ENCODE measurements at regions not wholly inside any gene's neighbourhood (a gene's known extent, or its start where the extent isn't known, plus 50 kb on each side); places are given as distances from the start of the nearest gene placed in this dataset.
"Not testable (repeated sequence)": the region's sequence is repeated elsewhere in the genome, so short reads cannot be mapped to it uniquely, and the experiment has no call there.

GRCh38 chr3:197618408-197618807, 62.6 kb upstream of the BDH1 start:
- H3K4me3 ChIP-seq; H3K9me3 ChIP-seq; DNase-seq; in situ Hi-C loops (cut with MboI; ENCODE audit: low sequenced_read_pairs in 4 of 4); intact Hi-C loops (cut with DNase I; ENCODE audit: low total_unique reads); ATAC-seq; H3K27me3 ChIP-seq; H3K4me1 ChIP-seq; H3K27ac ChIP-seq: not testable (repeated sequence)
- peaks cover 4 to 77% of the 10 kb centered on the region in 2 donors for H3K36me3 ChIP-seq

- Histone ChIP-seq H3K4me1 (no peaks in the 10 kb centered on the region), H3K27me3 (no peaks in the 10 kb centered on the region), H3K4me3 (no peak overlapping the region), H3K27ac (no peak overlapping the region), H3K9me3 (no peaks in the 10 kb centered on the region), H3K36me3 (peaks cover 4 to 93% of the 10 kb centered on the region in 2 donors)
- ATAC-seq (no peak), DNase-seq (no peak)
- TF ChIP-seq CTCF (IDR thresholded peaks at IDR 0.05 in 4 of 5, conservative IDR thresholded peaks at IDR 0.05 in 1 of 5) (no peak), POLR2A (IDR thresholded peaks at IDR 0.05) (no peak)
- intact Hi-C loops (cut with DNase I; ENCODE audit: low total_unique reads) (no loop called here), in situ Hi-C loops (cut with MboI; ENCODE audit: low sequenced_read_pairs in 4 of 4) (no loop called here)
Observed at GRCh38 chr3:197615430-197615829, 59.7 kb upstream of the BDH1 start.

- H3K27ac ChIP-seq; H3K4me3 ChIP-seq; DNase-seq; intact Hi-C loops (cut with DNase I; ENCODE audit: low total_unique reads); H3K27me3 ChIP-seq; ATAC-seq; in situ Hi-C loops (cut with MboI; ENCODE audit: low sequenced_read_pairs in 4 of 4); H3K4me1 ChIP-seq; H3K9me3 ChIP-seq: not testable (repeated sequence)
- peaks cover 4 to 90% of the 10 kb centered on the region in 2 donors for H3K36me3 ChIP-seq
Observed at GRCh38 chr3:197614134-197614533, 58.4 kb upstream of the BDH1 start.

- no peak for TF ChIP-seq CTCF (IDR thresholded peaks at IDR 0.05 in 4 of 5, conservative IDR thresholded peaks at IDR 0.05 in 1 of 5)
- no peak for TF ChIP-seq POLR2A (IDR thresholded peaks at IDR 0.05)
- intact Hi-C loops (cut with DNase I; ENCODE audit: low total_unique reads) = no loop called here
- in situ Hi-C loops (cut with MboI; ENCODE audit: low sequenced_read_pairs in 4 of 4) = no loop called here
Observed at GRCh38 chr3:197613199-197613598, 57.4 kb upstream of the BDH1 start.

GRCh38 chr3:197611255-197611654, 55.5 kb upstream of the BDH1 start:
- TF ChIP-seq POLR2A (IDR thresholded peaks at IDR 0.05) = no peak
- TF ChIP-seq CTCF (IDR thresholded peaks at IDR 0.05 in 4 of 5, conservative IDR thresholded peaks at IDR 0.05 in 1 of 5) = no peak
- H3K9me3 ChIP-seq = no peaks in the 10 kb centered on the region
- no peaks in the 10 kb centered on the region for H3K4me1 ChIP-seq
- DNase-seq (no peak), ATAC-seq (no peak)
- peaks cover 4 to 95% of the 10 kb centered on the region in 2 donors for H3K36me3 ChIP-seq
- no peak overlapping the region for H3K27ac ChIP-seq
- H3K27me3 ChIP-seq = no peaks in the 10 kb centered on the region
- in situ Hi-C loops (cut with MboI; ENCODE audit: low sequenced_read_pairs in 4 of 4) = no loop called here
- no peak overlapping the region for H3K4me3 ChIP-seq
- intact Hi-C loops (cut with DNase I; ENCODE audit: low total_unique reads) = no loop called here

More at GRCh38 chr3:197613199-197613598, 57.4 kb upstream of the BDH1 start:
- H3K4me3 ChIP-seq = no peak overlapping the region
- ATAC-seq = no peak
- H3K36me3 ChIP-seq = peaks cover 4 to 91% of the 10 kb centered on the region in 2 donors
- H3K9me3 ChIP-seq = no peaks in the 10 kb centered on the region
- no peak for DNase-seq
- H3K27ac ChIP-seq = no peak overlapping the region
- H3K27me3 ChIP-seq = no peaks in the 10 kb centered on the region
- H3K4me1 ChIP-seq = no peaks in the 10 kb centered on the region

GRCh38 chr3:197606468-197606867, 50.7 kb upstream of the BDH1 start:
- no peaks in the 10 kb centered on the region for H3K27me3 ChIP-seq
- H3K4me3 ChIP-seq = no peak overlapping the region
- no peak for ATAC-seq
- H3K9me3 ChIP-seq = no peaks in the 10 kb centered on the region
- in situ Hi-C loops (cut with MboI; ENCODE audit: low sequenced_read_pairs in 4 of 4) = no loop called here
- intact Hi-C loops (cut with DNase I; ENCODE audit: low total_unique reads) = no loop called here
- DNase-seq = no peak
- no peak overlapping the region for H3K27ac ChIP-seq
- peaks cover 0 to 52% of the 10 kb centered on the region in 2 donors for H3K36me3 ChIP-seq
- H3K4me1 ChIP-seq = no peaks in the 10 kb centered on the region
- TF ChIP-seq POLR2A (IDR thresholded peaks at IDR 0.05) (no peak), CTCF (IDR thresholded peaks at IDR 0.05 in 4 of 5, conservative IDR thresholded peaks at IDR 0.05 in 1 of 5) (no peak)
